ENCODE measurements at regions not wholly inside any gene's neighbourhood (a gene's known extent, or its start where the extent isn't known, plus 50 kb on each side); places are given as distances from the start of the nearest gene placed in this dataset.

DNA sequence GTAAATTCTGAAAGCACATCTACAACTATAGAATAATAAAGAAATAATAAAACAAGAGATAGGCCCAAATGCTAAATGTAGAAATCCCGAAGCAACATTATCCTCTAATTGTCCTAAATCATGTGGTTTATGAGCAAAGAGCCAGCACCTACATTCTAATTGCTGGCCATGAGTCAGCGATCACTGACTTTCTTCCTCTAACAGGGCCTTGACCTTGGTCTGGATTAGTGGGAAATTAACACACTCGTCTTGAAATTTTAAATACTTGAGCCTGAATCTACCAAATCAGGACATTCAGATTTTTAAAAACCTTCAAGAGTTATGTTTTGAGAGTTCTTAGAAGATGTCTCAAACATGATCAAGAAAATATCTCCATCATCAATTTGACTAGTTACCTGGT lies 727.6 kb downstream of the METTL15 start:
- no peak for TF ChIP-seq POLR2A (IDR thresholded peaks at IDR 0.05)
- no peak for TF ChIP-seq CTCF (IDR thresholded peaks at IDR 0.05)
- TF ChIP-seq POLR2AphosphoS5 (IDR thresholded peaks at IDR 0.05): no peak

Measured in breast epithelium (tissue), 3 donors.